SJSA1 (cell line): ENCODE measurements at regions not wholly inside any gene's neighbourhood (a gene's known extent, or its start where the extent isn't known, plus 50 kb on each side); places are given as distances from the start of the nearest gene placed in this dataset.
A peak's percentile ranks its signal among the peaks of the same experiment; 100 is the strongest.
"Not testable (repeated sequence)": the region's sequence is repeated elsewhere in the genome, so short reads cannot be mapped to it uniquely, and the experiment has no call there.

Experiments used
- DNase-seq, 2 experiments: peaks; one replicate each; pipeline ENCODE4 v3.0.0-alpha.2; 2015 to 2020; ENCODE audit warnings: low spot score in 2 of 2, low read depth in 1 of 2
- H3K27ac ChIP-seq: fragments of 250-450 bp; sonication (Bioruptor Pico); 2 replicates; pipeline ENCODE4 v1.5.1; 2020; ENCODE audit warnings: mild to moderate bottlenecking, moderate library complexity
- H3K27me3 ChIP-seq: fragments of 250-450 bp; sonication (Bioruptor Pico); replicated peaks from 2 replicates; pipeline ENCODE4 v1.5.1; 2020; ENCODE audit warnings: mild to moderate bottlenecking, moderate library complexity
- H3K36me3 ChIP-seq: fragments of 250-450 bp; sonication (Bioruptor Pico); 2 replicates; pipeline ENCODE4 v1.5.1; 2020; ENCODE audit warnings: mild to moderate bottlenecking
- H3K4me1 ChIP-seq: fragments of 250-450 bp; sonication (Bioruptor Pico); replicated peaks from 2 replicates; pipeline ENCODE4 v1.6.1; 2021; ENCODE audit warnings: mild to moderate bottlenecking
- H3K4me3 ChIP-seq: fragments of 250-450 bp; sonication (Bioruptor Pico); 2 replicates; pipeline ENCODE4 v1.5.1; 2020; ENCODE audit warnings: mild to moderate bottlenecking
- H3K9me3 ChIP-seq: fragments of 250-450 bp; sonication (Bioruptor Pico); replicated peaks from 2 replicates; pipeline ENCODE4 v1.5.1; 2020; ENCODE audit warnings: mild to moderate bottlenecking

DNA sequence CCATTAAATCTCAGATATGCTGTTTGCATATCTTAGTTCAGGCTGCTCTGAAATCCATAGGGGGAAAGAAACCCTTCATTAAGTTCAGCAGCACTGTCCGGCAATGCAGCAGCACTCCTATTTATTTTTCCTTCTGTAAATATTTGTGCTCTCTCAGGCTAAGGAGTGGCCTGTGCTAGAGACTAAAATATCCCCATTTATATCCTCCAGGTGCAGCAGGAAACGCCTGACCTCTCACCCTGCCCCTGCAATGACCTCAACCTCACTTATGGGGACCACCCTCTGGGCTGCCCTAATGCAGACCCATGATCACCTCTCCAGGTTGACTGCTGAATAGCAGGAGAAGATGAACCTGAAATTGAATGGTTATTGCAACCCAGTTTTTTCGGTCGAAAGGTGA lies 165.0 kb upstream of the ELAC2 start:
- Histone ChIP-seq H3K27ac (no peak overlapping the region), H3K27me3 (no peaks in the 10 kb centered on the region), H3K9me3 (no peaks in the 10 kb centered on the region), H3K4me3 (no peak overlapping the region), H3K4me1 (no peaks in the 10 kb centered on the region), H3K36me3 (no peaks in the 10 kb centered on the region)
- DNase-seq = no peak

DNA sequence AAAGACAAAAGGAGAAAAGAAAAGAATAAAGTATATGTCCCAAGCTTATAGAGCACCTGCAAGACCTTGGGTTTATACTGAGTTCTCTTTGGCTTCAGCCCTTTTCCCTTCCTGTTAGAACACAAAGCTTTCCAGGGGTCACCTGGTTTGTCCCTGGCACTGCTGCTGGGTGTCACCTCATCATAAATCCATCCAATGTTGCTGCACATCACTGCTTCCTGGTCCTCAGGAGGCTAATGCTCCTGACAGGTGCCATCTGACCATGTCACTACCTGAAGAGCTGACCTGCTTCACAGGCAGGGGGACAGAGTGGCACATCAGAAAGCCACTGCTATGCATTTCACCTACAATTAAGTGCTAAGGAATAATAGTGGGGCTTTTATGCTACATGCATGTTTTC lies 164.6 kb upstream of the ELAC2 start:
- Histone ChIP-seq H3K36me3 (no peaks in the 10 kb centered on the region), H3K4me1 (no peaks in the 10 kb centered on the region), H3K27me3 (no peaks in the 10 kb centered on the region), H3K9me3 (no peaks in the 10 kb centered on the region), H3K4me3 (no peak overlapping the region), H3K27ac (no peak overlapping the region)
- DNase-seq = no peak

DNA sequence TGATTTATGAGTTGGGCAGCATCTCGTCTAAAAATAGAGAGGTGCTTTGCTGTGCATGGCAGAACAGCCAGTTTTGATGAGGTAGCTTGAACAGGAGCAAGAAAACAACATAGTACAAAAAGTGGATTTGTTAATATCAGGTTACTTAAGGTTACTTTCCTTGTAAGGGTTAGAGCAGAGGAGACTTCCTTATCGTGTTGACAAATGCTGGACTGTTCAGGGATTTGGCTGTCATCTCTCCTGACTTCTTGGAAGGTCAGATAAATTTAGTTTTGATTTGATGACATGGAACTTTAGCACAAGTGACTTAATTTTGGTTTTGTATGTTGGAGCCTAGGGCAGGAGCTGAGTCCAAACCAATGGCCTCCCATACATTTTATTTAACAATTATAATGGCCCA lies 163.9 kb upstream of the ELAC2 start:
- Histone ChIP-seq H3K27ac (no peak overlapping the region), H3K9me3 (no peaks in the 10 kb centered on the region), H3K27me3 (no peaks in the 10 kb centered on the region), H3K4me3 (no peak overlapping the region), H3K36me3 (no peaks in the 10 kb centered on the region), H3K4me1 (no peaks in the 10 kb centered on the region)
- DNase-seq = no peak

DNA sequence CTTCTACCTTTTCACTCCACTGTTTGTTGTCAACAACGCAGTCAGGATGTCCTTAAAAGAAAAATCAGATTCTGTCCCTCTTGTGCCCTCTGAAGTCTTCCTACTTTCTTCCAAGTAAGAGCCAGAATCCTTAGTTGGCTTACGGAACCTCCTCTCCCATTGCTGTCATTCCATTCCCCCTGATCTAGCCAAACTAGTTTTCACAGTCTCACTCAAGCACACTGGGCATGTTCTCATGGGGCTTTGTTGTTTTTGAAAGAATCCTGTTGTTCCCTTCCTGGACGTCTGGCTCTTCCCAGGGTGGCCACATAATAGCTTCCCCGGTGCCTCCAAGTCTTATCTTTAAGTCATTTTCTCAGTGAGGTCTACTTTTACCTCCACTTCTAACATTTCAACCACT lies 158.6 kb upstream of the ELAC2 start:
- no peaks in the 10 kb centered on the region for H3K27me3 ChIP-seq
- H3K9me3 ChIP-seq = no peaks in the 10 kb centered on the region; the same call in 1 of the 2 replicates
- no peak overlapping the region for H3K27ac ChIP-seq
- H3K4me1 ChIP-seq = no peaks in the 10 kb centered on the region
- no peak for DNase-seq
- no peak overlapping the region for H3K4me3 ChIP-seq
- no peaks in the 10 kb centered on the region for H3K36me3 ChIP-seq

DNA sequence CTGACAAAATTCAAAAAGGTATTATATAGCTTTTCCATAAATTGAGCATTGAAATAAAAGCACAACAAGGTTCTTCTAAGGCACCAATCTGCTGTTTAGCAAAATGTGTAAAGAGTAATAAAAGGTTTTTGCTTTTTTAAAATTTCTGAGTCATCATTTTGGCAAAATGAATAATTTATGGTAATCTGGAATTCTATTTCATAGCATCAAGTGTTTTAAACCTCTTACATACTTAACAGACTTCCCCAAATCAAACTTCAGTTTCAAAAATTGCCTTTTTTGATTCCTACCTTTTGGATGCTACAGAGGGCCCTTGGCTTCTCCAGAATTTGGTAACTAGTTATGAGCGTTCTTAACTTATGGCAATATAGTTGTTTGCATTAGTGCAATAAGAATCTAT lies 154.0 kb upstream of the ELAC2 start:
- Histone ChIP-seq H3K27ac (no peak overlapping the region), H3K4me1 (no peaks in the 10 kb centered on the region), H3K4me3 (no peak overlapping the region), H3K27me3 (no peaks in the 10 kb centered on the region), H3K9me3 (no peaks in the 10 kb centered on the region; the same call in 1 of the 2 replicates), H3K36me3 (no peaks in the 10 kb centered on the region)
- no peak for DNase-seq

DNA sequence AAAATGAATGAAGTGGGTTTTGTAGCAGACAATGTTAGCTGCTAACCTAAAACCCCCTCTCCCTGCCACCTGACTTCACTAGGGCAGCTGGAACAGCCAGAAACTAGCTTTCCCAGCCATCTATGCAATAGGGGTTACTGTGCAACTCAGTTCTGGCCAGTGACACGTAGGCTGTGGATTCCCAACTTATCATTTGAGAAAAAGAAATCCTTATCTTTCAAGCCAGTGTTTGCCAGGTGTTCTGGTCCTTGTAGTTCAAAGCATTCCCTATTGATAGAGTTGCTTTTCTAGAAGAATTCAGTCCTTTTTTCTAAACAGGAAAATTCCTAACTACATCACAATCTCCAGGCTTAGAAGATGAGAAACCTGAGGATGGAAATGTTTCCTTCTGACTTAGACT lies 144.5 kb upstream of the ELAC2 start:
- Histone ChIP-seq H3K4me3 (no peak overlapping the region), H3K27ac (no peak overlapping the region), H3K9me3 (no peaks in the 10 kb centered on the region), H3K4me1 (peaks cover 6% of the 10 kb centered on the region), H3K27me3 (no peaks in the 10 kb centered on the region), H3K36me3 (no peaks in the 10 kb centered on the region)
- no peak for DNase-seq

DNA sequence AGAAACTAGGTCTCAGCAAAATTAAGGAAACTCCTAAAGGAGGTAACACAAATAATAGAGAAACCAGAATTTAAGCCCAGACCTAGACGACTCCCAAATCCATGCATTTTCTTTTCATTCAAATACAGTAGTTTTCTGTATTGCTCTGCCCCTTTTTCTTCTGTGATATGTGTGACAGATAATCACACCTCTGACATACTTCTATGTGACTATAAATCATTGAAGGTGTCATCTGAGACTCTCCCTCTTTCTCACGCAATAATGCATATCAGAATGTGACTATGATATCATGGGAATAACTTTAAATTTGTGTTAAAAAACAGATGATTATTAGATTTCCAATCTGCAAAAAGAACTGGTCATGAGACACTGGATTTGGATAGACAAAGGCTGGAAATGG lies 143.0 kb upstream of the ELAC2 start:
- no peak overlapping the region for H3K27ac ChIP-seq
- H3K9me3 ChIP-seq = no peaks in the 10 kb centered on the region
- H3K4me3 ChIP-seq = no peak overlapping the region
- H3K36me3 ChIP-seq = no peaks in the 10 kb centered on the region
- no peak for DNase-seq
- peaks cover 6% of the 10 kb centered on the region for H3K4me1 ChIP-seq
- H3K27me3 ChIP-seq = no peaks in the 10 kb centered on the region

DNA sequence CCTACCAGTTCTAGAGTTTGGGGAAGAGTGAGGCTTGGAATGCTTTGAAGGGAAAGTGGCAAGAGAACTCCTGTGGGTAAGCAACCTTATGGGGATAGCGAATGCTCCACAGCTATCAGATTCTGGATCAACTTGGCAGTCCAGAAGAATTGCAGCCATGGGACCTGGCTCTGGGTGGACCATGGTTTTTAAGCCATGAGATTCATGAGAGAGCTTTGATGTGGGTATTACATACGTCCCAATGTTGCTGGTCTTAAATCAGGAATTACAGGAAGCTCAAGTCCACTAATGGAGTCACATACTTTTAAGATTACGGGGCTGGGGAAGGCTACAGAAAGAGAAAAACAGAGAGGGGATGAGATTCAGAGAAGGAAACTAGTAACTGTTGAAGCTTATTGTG lies 142.5 kb upstream of the ELAC2 start:
- Histone ChIP-seq H3K27me3 (no peaks in the 10 kb centered on the region), H3K27ac (no peak overlapping the region), H3K9me3 (no peaks in the 10 kb centered on the region), H3K4me1 (peaks cover 6% of the 10 kb centered on the region), H3K4me3 (no peak overlapping the region), H3K36me3 (no peaks in the 10 kb centered on the region)
- no peak for DNase-seq

DNA sequence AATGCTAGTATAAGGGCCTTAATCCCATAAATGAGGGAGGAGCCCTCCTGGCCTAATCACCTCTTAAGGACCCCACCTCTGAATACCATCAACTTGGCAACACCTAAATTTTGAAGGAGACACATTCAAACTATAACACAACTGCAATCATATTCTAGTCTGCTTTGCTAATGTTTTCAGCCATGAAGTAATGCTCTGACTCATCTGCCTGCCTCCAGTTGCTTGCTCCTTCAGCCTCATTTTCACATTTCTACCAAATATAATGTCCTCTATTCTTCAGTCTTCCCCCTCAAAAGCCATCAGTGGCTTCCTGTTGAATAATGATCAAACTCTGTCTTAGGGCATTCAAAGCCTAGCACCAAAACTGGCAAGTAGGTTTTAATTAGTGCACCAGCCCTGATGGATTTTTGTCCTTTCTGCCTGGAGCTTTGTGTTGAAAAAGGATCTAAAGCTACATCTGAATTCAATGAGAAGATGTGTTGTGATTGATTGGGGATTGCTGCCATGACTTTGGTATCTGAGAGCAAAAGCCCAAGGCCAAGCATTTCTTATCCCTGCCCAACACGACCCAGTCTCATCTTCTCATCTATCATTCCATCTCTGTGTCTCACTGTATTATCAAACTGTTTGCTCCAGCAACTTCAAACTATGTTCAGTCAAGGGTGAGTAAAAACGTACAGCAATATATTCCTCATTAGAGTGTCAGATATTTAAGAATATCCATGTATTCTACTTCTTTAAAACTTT lies 140.8 kb upstream of the ELAC2 start:
- Histone ChIP-seq H3K4me1 (peaks cover 19% of the 10 kb centered on the region), H3K27ac (no peak overlapping the region), H3K4me3 (no peak overlapping the region), H3K36me3 (no peaks in the 10 kb centered on the region), H3K9me3 (no peaks in the 10 kb centered on the region), H3K27me3 (no peaks in the 10 kb centered on the region)
- no peak for DNase-seq

DNA sequence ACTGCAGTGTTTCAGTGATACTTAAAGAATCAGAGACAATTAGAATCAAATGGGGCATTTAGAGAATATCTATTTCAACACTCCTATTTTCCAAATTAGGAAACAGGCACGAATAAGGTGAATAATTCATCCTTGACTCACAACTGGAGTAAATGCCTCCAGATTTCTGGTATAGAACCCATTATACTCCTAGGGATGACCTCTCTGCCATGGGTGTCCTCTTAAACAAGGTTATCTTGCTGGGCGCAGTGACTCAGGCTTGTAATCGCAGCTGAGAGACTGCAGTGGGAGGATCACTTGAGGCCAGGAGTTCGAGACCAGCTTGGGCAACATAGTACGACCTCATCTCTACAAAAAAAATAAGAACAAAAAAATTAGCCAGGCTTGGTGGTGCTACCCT lies 139.8 kb upstream of the ELAC2 start:
- no peaks in the 10 kb centered on the region for H3K9me3 ChIP-seq
- H3K4me1 ChIP-seq = peaks cover 29% of the 10 kb centered on the region
- no peak for DNase-seq
- H3K27ac ChIP-seq = no peak overlapping the region
- H3K27me3 ChIP-seq = no peaks in the 10 kb centered on the region
- H3K36me3 ChIP-seq = no peaks in the 10 kb centered on the region
- H3K4me3 ChIP-seq = no peak overlapping the region

DNA sequence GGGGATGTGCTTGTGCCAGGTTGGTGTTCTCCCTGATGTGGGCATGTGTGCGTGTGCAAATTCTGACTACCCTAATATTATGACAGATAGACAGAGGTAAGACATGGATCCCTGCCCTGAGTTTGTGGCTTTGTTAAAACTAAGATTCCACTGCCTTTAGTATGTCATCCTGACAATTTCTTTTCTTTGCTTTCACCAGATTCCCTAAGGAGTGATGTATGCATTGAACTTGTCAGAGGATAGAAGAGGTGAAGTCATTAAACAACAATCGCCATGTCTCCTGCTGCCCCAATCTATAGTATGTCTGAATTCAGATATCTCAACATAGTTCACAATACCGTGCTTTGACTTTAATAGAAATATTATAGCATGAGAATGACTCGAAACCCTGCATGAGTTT lies 137.1 kb upstream of the ELAC2 start:
- no peaks in the 10 kb centered on the region for H3K27me3 ChIP-seq
- H3K4me1 ChIP-seq = peaks cover 40% of the 10 kb centered on the region
- H3K36me3 ChIP-seq = no peaks in the 10 kb centered on the region
- H3K27ac ChIP-seq = peak overlapping the region; percentile 52
- H3K4me3 ChIP-seq = no peak overlapping the region
- DNase-seq = no peak
- H3K9me3 ChIP-seq = no peaks in the 10 kb centered on the region

DNA sequence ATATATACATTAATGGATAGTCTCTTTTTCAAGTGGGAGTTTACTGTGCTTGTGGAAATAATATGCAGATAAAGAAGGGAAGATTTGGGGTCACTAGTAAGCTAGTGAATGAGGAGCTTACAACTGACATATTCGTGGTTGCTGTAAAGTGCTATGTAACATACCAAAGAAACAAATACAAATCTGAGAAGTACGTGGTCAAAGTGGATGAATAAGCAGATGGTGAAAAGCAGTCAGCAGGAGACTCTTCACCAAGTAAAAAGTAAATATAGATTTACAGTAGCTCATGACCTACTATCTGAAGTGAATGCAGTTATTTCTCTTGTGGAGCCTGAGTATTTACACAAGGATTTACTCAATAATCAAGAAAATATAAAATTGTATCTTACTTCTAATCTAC lies 136.6 kb upstream of the ELAC2 start:
- DNase-seq = peak in 1 of 2 experiments; percentile 55
- no peaks in the 10 kb centered on the region for H3K36me3 ChIP-seq
- H3K4me1 ChIP-seq = peaks cover 40% of the 10 kb centered on the region

DNA sequence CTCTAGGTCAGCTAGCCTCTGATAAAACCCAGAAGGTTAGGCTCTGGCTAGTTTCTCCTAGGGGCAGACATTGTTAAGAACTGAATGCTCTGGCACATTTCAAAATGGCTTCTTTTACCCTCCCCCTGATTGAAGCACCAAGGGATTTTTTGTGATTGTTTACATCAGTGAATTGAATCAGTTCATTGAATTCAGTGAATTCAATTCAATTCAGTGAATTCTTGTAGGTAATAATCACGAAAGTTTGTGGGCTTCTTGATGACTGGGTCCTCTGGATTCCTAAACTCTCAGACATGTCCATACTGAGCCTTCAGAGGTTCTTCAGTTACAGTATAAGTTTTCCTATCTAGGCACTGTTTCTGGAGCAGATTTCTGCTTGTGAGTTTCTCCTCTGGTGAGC lies 135.2 kb upstream of the ELAC2 start:
- Histone ChIP-seq H3K9me3 (no peaks in the 10 kb centered on the region), H3K27me3 (no peaks in the 10 kb centered on the region), H3K4me1 (peaks cover 34% of the 10 kb centered on the region), H3K27ac (peak overlapping the region; percentile 95), H3K36me3 (no peaks in the 10 kb centered on the region), H3K4me3 (no peak overlapping the region)
- peak; percentile 43 to 82 for DNase-seq

More for the DNA sequence above, 136.6 kb upstream of the ELAC2 start:
- H3K9me3 ChIP-seq = no peaks in the 10 kb centered on the region
- peak overlapping the region; percentile 52 for H3K27ac ChIP-seq
- H3K27me3 ChIP-seq = no peaks in the 10 kb centered on the region
- no peak overlapping the region for H3K4me3 ChIP-seq

DNA sequence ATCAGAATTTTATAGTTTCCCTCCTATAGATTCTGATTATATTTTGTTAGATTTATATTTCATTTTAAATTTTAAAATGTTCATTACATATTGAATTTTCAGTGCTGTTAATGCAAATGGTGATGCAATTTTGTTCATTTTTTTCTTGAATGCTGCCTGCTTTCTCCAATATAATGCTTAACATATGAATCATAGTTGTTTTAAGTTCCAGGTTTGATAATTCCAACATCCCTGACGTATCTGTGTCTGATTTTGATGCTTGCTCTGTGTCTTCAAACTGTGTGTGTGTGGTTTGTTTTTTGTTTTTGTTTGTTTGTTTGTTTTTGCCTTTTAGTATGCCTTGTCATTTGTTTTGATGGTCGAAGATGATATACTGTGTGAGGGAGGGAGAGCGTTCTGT lies 134.7 kb upstream of the ELAC2 start:
- Histone ChIP-seq H3K27me3 (no peaks in the 10 kb centered on the region), H3K9me3 (no peaks in the 10 kb centered on the region), H3K36me3 (no peaks in the 10 kb centered on the region), H3K4me3 (no peak overlapping the region), H3K27ac (peak overlapping the region; percentile 95), H3K4me1 (peaks cover 34% of the 10 kb centered on the region)
- DNase-seq = no peak

DNA sequence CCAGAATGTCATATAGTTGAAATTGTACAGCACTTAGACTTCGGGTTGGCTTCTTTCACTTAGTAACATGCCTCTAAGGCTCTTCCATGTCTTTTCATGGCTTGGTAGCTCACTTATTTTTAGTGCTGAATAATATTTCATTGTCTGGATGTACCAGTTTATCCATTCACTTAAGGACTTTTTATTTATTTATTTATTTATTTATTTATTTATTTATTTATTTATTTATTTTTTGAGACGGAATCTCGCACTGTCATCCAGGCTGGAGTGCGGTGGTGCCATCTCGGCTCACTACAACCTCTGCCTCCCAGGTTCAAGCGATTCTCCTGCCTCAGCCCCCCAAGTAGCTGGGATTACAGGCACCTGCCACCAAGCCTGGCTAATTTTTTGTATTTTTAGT lies 132.9 kb upstream of the ELAC2 start:
- not testable (repeated sequence) for H3K9me3 ChIP-seq, DNase-seq, H3K27ac ChIP-seq, H3K36me3 ChIP-seq, H3K27me3 ChIP-seq, H3K4me3 ChIP-seq
- peaks cover 34% of the 10 kb centered on the region for H3K4me1 ChIP-seq
